IMR-90 (cell line): ENCODE measurements at regions not wholly inside any gene's neighbourhood (a gene's known extent, or its start where the extent isn't known, plus 50 kb on each side); places are given as distances from the start of the nearest gene placed in this dataset.

ENCODE experiments used
- ATAC-seq: fragments of 200-7000 bp; cut with Tn5 transposase; 2 replicates; pipeline ENCODE4 v1.9.1; 2020; ENCODE audit warnings: low read depth, mild to moderate bottlenecking, moderate library complexity
- BruUV-seq: library from RNA; stranded (reverse); fragments of 400-500 nt; replicated peaks from 2 replicates; lab custom pipeline; 2021; lab: Mats Ljungman, UMichigan
- CTCF ChIA-PET: fragments of 300-600 bp; formaldehyde crosslinking; extraction: SDS; loops from one replicate; lab custom pipeline; 2021; ENCODE audit warnings: antibody characterized with exemption; lab: Yijun Ruan, JAX
- POLR2A ChIA-PET: fragments of 300-600 bp; sonication (Branson Sonifier 250); formaldehyde crosslinking; loops from one replicate; lab custom pipeline; 2022; ENCODE audit warnings: antibody characterized with exemption; ENCODE audit not compliant: unreplicated experiment; lab: Charles Lee
- DNase-seq: peaks from one replicate; pipeline ENCODE4 v3.0.0; 2013
- H2AFZ ChIP-seq: replicated peaks from 2 replicates; pipeline ENCODE3; 2013; ENCODE audit warnings: low read length, mild to moderate bottlenecking; ENCODE audit not compliant: poor library complexity
- H2AK5ac ChIP-seq: 2 replicates; pipeline ENCODE4 v1.6.1; 2013; ENCODE audit warnings: low read depth, low read length, inconsistent platforms
- H2AK9ac ChIP-seq: replicated peaks from 2 replicates; pipeline ENCODE3; 2013; ENCODE audit warnings: mild to moderate bottlenecking, low read depth, low read length, moderate library complexity; ENCODE audit not compliant: poor library complexity
- H2BK120ac ChIP-seq: 2 replicates; pipeline ENCODE4 v1.6.1; 2013; ENCODE audit warnings: low read depth, low read length, inconsistent platforms
- H2BK15ac ChIP-seq: 3 replicates; pipeline ENCODE4 v1.6.1; 2013; ENCODE audit warnings: low read depth, low read length, inconsistent platforms
- H2BK20ac ChIP-seq: 2 replicates; pipeline ENCODE4 v1.6.1; 2013; ENCODE audit warnings: low read depth, mild to moderate bottlenecking, inconsistent platforms, low read length, moderate library complexity
- H2BK5ac ChIP-seq: 2 replicates; pipeline ENCODE4 v1.6.1; 2013; ENCODE audit warnings: mild to moderate bottlenecking, low read depth, low read length, inconsistent platforms; ENCODE audit not compliant: poor library complexity, severe bottlenecking
- H3K14ac ChIP-seq: replicated peaks from 2 replicates; pipeline ENCODE4 v1.6.1; 2013; ENCODE audit warnings: low read depth, low read length, inconsistent platforms
- H3K18ac ChIP-seq: 2 replicates; pipeline ENCODE4 v1.6.1; 2013; ENCODE audit warnings: low read depth, low read length, control low read depth
- H3K23ac ChIP-seq: 2 replicates; pipeline ENCODE4 v1.6.1; 2013; ENCODE audit warnings: low read depth, low read length, inconsistent platforms
- H3K27ac ChIP-seq: 2 replicates; pipeline ENCODE4 v1.5.1; 2013; ENCODE audit warnings: mild to moderate bottlenecking, control low read depth, low read length; ENCODE audit not compliant: insufficient read depth
- H3K27me3 ChIP-seq: 2 replicates; pipeline ENCODE4 v1.6.1; 2013; ENCODE audit warnings: low read length; ENCODE audit not compliant: control insufficient read depth, insufficient read depth
- H3K36me3 ChIP-seq: 2 replicates; pipeline ENCODE4 v1.6.1; 2013; ENCODE audit warnings: low read length, mixed read lengths; ENCODE audit not compliant: control insufficient read depth, insufficient read depth
- H3K4ac ChIP-seq: 2 replicates; pipeline ENCODE4 v1.6.1; 2013; ENCODE audit warnings: low read depth, low read length, inconsistent platforms
- H3K4me1 ChIP-seq: 2 replicates; pipeline ENCODE4 v1.6.1; 2013; ENCODE audit warnings: low read length, mixed read lengths; ENCODE audit not compliant: control insufficient read depth, insufficient read depth
- H3K4me2 ChIP-seq: 2 replicates; pipeline ENCODE4 v1.6.1; 2013; ENCODE audit warnings: low read depth, mild to moderate bottlenecking, control low read depth, low read length, moderate library complexity
- H3K4me3 ChIP-seq: 2 replicates; pipeline ENCODE4 v1.5.1; 2013; ENCODE audit warnings: low read depth, mild to moderate bottlenecking, control low read depth, low read length, moderate library complexity; ENCODE audit not compliant: insufficient read depth
- H3K56ac ChIP-seq: 2 replicates; pipeline ENCODE4 v1.6.1; 2013; ENCODE audit warnings: low read length, inconsistent platforms; ENCODE audit not compliant: insufficient read depth; ENCODE audit errors: extremely low read depth
- H3K79me1 ChIP-seq, 2 experiments: 2 replicates each; pipeline ENCODE4 v1.6.1; 2013; ENCODE audit warnings: low read length in 2 of 2, inconsistent platforms in 1 of 2, low read depth in 1 of 2
- H3K9ac ChIP-seq: 2 replicates; pipeline ENCODE4 v1.6.1; 2013; ENCODE audit warnings: low read depth, low read length, control low read depth
- H3K9me1 ChIP-seq: 2 replicates; pipeline ENCODE4 v1.6.1; 2013; ENCODE audit warnings: low read length, inconsistent platforms; ENCODE audit not compliant: insufficient read depth
- H3K9me3 ChIP-seq: 2 replicates; pipeline ENCODE4 v1.6.1; 2013; ENCODE audit warnings: low read length; ENCODE audit not compliant: control insufficient read depth, insufficient read depth
- H4K20me1 ChIP-seq: 2 replicates; pipeline ENCODE4 v1.6.1; 2013; ENCODE audit warnings: low read length, inconsistent platforms; ENCODE audit not compliant: insufficient read depth
- H4K5ac ChIP-seq: 2 replicates; pipeline ENCODE4 v1.6.1; 2013; ENCODE audit warnings: mild to moderate bottlenecking, low read depth, low read length, control low read depth
- H4K8ac ChIP-seq, 2 experiments: 2 replicates each; pipeline ENCODE4 v1.6.1; 2013; ENCODE audit warnings: low read depth in 2 of 2, low read length in 2 of 2, control low read depth in 1 of 2, inconsistent platforms in 1 of 2
- H4K91ac ChIP-seq: 2 replicates; pipeline ENCODE4 v1.6.1; 2013; ENCODE audit warnings: low read depth, low read length, inconsistent platforms; ENCODE audit not compliant: insufficient read depth
- BHLHE40 ChIP-seq: fragments of 150-350 bp; IDR thresholded peaks from 2 replicates; pipeline ENCODE4 v1.6.1; 2016; ENCODE audit warnings: mild to moderate bottlenecking, low read depth, low read length
- CEBPB ChIP-seq: IDR thresholded peaks from 2 replicates; pipeline ENCODE4 v1.6.1; 2012; ENCODE audit warnings: low read depth, low read length, improper control_type of control experiment
- CHD1 ChIP-seq: IDR thresholded peaks from 2 replicates; pipeline ENCODE4 v1.6.1; 2012; ENCODE audit warnings: low read depth, low read length, improper control_type of control experiment
- FOS ChIP-seq: fragments of 150-350 bp; IDR thresholded peaks from 2 replicates; pipeline ENCODE4 v1.6.1; 2016; ENCODE audit warnings: low read depth, low read length
- MAFK ChIP-seq: IDR thresholded peaks from 2 replicates; pipeline ENCODE4 v1.6.1; 2012; ENCODE audit warnings: low read depth, low read length, improper control_type of control experiment
- MAZ ChIP-seq: IDR thresholded peaks from 2 replicates; pipeline ENCODE4 v1.6.1; 2012; ENCODE audit warnings: low read depth, mild to moderate bottlenecking, low read length, improper control_type of control experiment, moderate library complexity, borderline replicate concordance
- MXI1 ChIP-seq: IDR thresholded peaks from 2 replicates; pipeline ENCODE4 v1.6.1; 2012; ENCODE audit warnings: low read depth, mild to moderate bottlenecking, low read length, moderate library complexity, borderline replicate concordance
- NFE2L2 ChIP-seq: fragments of 150-350 bp; IDR thresholded peaks from 2 replicates; pipeline ENCODE4 v1.6.1; 2016; ENCODE audit warnings: low read depth, mild to moderate bottlenecking, low read length
- POLR2A ChIP-seq: IDR thresholded peaks from 2 replicates; pipeline ENCODE4 v1.6.1; 2012; ENCODE audit warnings: mild to moderate bottlenecking, low read depth, low read length
- RAD21 ChIP-seq: IDR thresholded peaks from 2 replicates; pipeline ENCODE4 v1.6.1; 2012; ENCODE audit warnings: low read length, improper control_type of control experiment
- RCOR1 ChIP-seq: IDR thresholded peaks from 2 replicates; pipeline ENCODE4 v1.6.1; 2012; ENCODE audit warnings: mild to moderate bottlenecking, low read length, improper control_type of control experiment; ENCODE audit not compliant: insufficient replicate concordance
- RFX5 ChIP-seq: IDR thresholded peaks from 2 replicates; pipeline ENCODE4 v1.8.0; 2012; ENCODE audit warnings: low read depth, mild to moderate bottlenecking, low read length, moderate library complexity
- SMC3 ChIP-seq: fragments of 150-350 bp; IDR thresholded peaks from 2 replicates; pipeline ENCODE4 v1.6.1; 2016; ENCODE audit warnings: low read depth, mild to moderate bottlenecking, antibody characterized with exemption, low read length, moderate library complexity
- whole genome bisulfite sequencing, 2 experiments: methylation state at CpG; one replicate each; pipeline versions ENCODE4 v1.1.5 to v1.1.7; 2013; ENCODE audit warnings: missing lambda C conversion rate in 2 of 2; ENCODE audit not compliant: insufficient read length in 1 of 2; ENCODE audit errors: extremely low coverage in 2 of 2; 5-methylcytosine and 5-hydroxymethylcytosine counted together
- dilution Hi-C: fragments of 300-500 bp; cut with HindIII; formaldehyde crosslinking; loops from one replicate; pipeline ENCODE4 v1.14.3; 2018; ENCODE audit warnings: low sequenced_read_pairs; ENCODE audit not compliant: unreplicated experiment
- in situ Hi-C: fragments of 300-500 bp; cut with MboI; formaldehyde crosslinking; loops from 3 replicates; pipeline ENCODE4 v1.14.3; 2019; ENCODE audit warnings: low sequenced_read_pairs, inconsistent platforms, mixed read lengths
- intact Hi-C: fragments of 100-400 bp; cut with micrococcal nuclease; formaldehyde crosslinking; loops from 2 replicates; pipeline ENCODE4 v1.10.0; 2022
- TF ChIP-seq, protein P1 (sequence below): fragments of 150-350 bp; IDR thresholded peaks from 2 replicates; pipeline ENCODE4 v1.6.1; 2016; ENCODE audit warnings: low read depth, mild to moderate bottlenecking, low read length, moderate library complexity, borderline replicate concordance
- TF ChIP-seq, protein P2 (sequence below): conservative IDR thresholded peaks from 2 replicates; pipeline ENCODE4 v1.5.1; 2012; ENCODE audit warnings: mild to moderate bottlenecking, low read depth, low read length, improper control_type of control experiment
- TF ChIP-seq, protein P3 (sequence below): fragments of 150-350 bp; IDR thresholded peaks from 2 replicates; pipeline ENCODE4 v1.6.1; 2017; ENCODE audit warnings: mild to moderate bottlenecking, antibody characterized with exemption, low read length, low read depth

DNA sequence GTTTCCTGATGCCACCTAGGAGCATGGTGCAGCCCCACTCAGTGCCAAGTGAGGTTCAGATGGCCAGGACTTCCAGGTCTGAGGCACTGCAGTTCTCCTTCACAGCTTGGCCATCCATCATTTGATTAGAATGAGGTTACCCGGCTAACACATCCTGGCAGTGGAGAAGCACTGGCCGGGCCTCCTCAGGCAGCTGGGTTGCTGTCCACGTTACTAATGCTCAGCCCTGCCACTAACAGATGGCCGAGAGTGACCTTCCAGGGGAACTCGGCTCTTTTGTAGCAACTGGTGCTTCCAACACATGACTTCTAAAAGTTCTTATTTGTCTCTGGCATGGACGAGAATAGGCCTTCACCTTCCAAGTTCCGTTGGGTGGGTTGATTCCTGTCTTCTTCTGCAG, 204.6 kb upstream of the CFAP20DC start:
- Histone ChIP-seq H2BK20ac (no peak overlapping the region), H3K14ac (no peak overlapping the region), H3K18ac (no peak overlapping the region), H2BK5ac (no peak overlapping the region), H3K4me1 (peaks cover 2% of the 10 kb centered on the region; the same call in 1 of the 2 replicates), H4K20me1 (no peaks in the 10 kb centered on the region), H3K56ac (no peak overlapping the region), H4K5ac (no peak overlapping the region), H3K27ac (no peak overlapping the region), H3K9me1 (no peaks in the 10 kb centered on the region), H3K36me3 (no peaks in the 10 kb centered on the region), H3K9me3 (no peaks in the 10 kb centered on the region), H3K4me3 (no peak overlapping the region), H3K79me1 (no peaks in the 10 kb centered on the region), H4K8ac (no peak overlapping the region), H2AK9ac (no peak overlapping the region), H4K91ac (no peak overlapping the region), H2AK5ac (no peak overlapping the region), H2BK15ac (no peak overlapping the region), H2BK120ac (no peak overlapping the region), H3K9ac (no peak overlapping the region), H3K23ac (no peak overlapping the region), H2AFZ (no peak overlapping the region), H3K4ac (no peak overlapping the region), H3K4me2 (no peak overlapping the region), H3K27me3 (peaks cover 2% of the 10 kb centered on the region; the same call in 1 of the 2 replicates)
- ChIA-PET POLR2A (no interaction called here), CTCF (no interaction called here)
- WGBS, 2 experiments, result 88% methylated on average over 5 of the region's 7 CpGs; no CpG with 5 or more reads in 1 of the 2 experiments
- no peak for DNase-seq
- dilution Hi-C loops (no loop called here), intact Hi-C loops (no loop called here), in situ Hi-C loops (no loop called here)
- TF ChIP-seq NFE2L2 (no peak), MAZ (no peak), CEBPB (no peak), RFX5 (no peak), BHLHE40 (no peak), MAFK (no peak), RAD21 (no peak), RCOR1 (no peak), CHD1 (no peak), POLR2A (no peak), SMC3 (no peak), FOS (no peak), MXI1 (no peak)
- TF ChIP-seq, protein P1, sequence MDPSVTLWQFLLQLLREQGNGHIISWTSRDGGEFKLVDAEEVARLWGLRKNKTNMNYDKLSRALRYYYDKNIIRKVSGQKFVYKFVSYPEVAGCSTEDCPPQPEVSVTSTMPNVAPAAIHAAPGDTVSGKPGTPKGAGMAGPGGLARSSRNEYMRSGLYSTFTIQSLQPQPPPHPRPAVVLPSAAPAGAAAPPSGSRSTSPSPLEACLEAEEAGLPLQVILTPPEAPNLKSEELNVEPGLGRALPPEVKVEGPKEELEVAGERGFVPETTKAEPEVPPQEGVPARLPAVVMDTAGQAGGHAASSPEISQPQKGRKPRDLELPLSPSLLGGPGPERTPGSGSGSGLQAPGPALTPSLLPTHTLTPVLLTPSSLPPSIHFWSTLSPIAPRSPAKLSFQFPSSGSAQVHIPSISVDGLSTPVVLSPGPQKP, result no peak
- TF ChIP-seq, protein P2, sequence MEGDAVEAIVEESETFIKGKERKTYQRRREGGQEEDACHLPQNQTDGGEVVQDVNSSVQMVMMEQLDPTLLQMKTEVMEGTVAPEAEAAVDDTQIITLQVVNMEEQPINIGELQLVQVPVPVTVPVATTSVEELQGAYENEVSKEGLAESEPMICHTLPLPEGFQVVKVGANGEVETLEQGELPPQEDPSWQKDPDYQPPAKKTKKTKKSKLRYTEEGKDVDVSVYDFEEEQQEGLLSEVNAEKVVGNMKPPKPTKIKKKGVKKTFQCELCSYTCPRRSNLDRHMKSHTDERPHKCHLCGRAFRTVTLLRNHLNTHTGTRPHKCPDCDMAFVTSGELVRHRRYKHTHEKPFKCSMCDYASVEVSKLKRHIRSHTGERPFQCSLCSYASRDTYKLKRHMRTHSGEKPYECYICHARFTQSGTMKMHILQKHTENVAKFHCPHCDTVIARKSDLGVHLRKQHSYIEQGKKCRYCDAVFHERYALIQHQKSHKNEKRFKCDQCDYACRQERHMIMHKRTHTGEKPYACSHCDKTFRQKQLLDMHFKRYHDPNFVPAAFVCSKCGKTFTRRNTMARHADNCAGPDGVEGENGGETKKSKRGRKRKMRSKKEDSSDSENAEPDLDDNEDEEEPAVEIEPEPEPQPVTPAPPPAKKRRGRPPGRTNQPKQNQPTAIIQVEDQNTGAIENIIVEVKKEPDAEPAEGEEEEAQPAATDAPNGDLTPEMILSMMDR, result no peak
- TF ChIP-seq, protein P3, sequence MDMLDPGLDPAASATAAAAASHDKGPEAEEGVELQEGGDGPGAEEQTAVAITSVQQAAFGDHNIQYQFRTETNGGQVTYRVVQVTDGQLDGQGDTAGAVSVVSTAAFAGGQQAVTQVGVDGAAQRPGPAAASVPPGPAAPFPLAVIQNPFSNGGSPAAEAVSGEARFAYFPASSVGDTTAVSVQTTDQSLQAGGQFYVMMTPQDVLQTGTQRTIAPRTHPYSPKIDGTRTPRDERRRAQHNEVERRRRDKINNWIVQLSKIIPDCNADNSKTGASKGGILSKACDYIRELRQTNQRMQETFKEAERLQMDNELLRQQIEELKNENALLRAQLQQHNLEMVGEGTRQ, result no peak
- no peak for ATAC-seq
- BruUV-seq, result no TSS peak
